HEK293 (cell line): ENCODE measurements at regions not wholly inside any gene's neighbourhood (a gene's known extent, or its start where the extent isn't known, plus 50 kb on each side); places are given as distances from the start of the nearest gene placed in this dataset.

ENCODE experiments used
- SP7 ChIP-seq: fragments of 450-650 bp; formaldehyde crosslinking; IDR thresholded peaks from 2 replicates; pipeline ENCODE4 v1.5.1; 2016; ENCODE audit warnings: missing biosample characterization, missing genetic modification characterization
- YY2 ChIP-seq: fragments of 450-650 bp; formaldehyde crosslinking; IDR thresholded peaks from 2 replicates; pipeline ENCODE4 v1.5.1; 2016; ENCODE audit warnings: missing biosample characterization, missing genetic modification characterization
- ZNF112 ChIP-seq: fragments of 450-650 bp; formaldehyde crosslinking; IDR thresholded peaks from 2 replicates; pipeline ENCODE4 v1.5.0; 2017; ENCODE audit warnings: missing biosample characterization, missing genetic modification characterization
- ZNF16 ChIP-seq: fragments of 450-650 bp; formaldehyde crosslinking; IDR thresholded peaks from 2 replicates; pipeline ENCODE4 v1.5.1; 2016; ENCODE audit warnings: low read depth, missing biosample characterization, missing genetic modification characterization
- ZNF174 ChIP-seq: fragments of 450-650 bp; formaldehyde crosslinking; IDR thresholded peaks from 2 replicates; pipeline ENCODE4 v1.5.0; 2017; ENCODE audit warnings: missing biosample characterization, mild to moderate bottlenecking, missing genetic modification characterization
- ZNF596 ChIP-seq: fragments of 450-650 bp; IDR thresholded peaks from 2 replicates; pipeline ENCODE4 v1.5.0; 2018; ENCODE audit warnings: missing biosample characterization, mild to moderate bottlenecking, missing genetic modification characterization, moderate library complexity
- ZNF660 ChIP-seq: fragments of 450-650 bp; IDR thresholded peaks from 2 replicates; pipeline ENCODE4 v1.5.1; 2018; ENCODE audit warnings: missing biosample characterization, mild to moderate bottlenecking, missing genetic modification characterization
- ZNF792 ChIP-seq: fragments of 450-650 bp; formaldehyde crosslinking; IDR thresholded peaks from 2 replicates; pipeline ENCODE4 v1.5.1; 2016; ENCODE audit warnings: missing biosample characterization, missing genetic modification characterization
- TF ChIP-seq, protein P1 (sequence below): fragments of 450-650 bp; formaldehyde crosslinking; IDR thresholded peaks from 2 replicates; pipeline ENCODE4 v1.5.1; 2016; ENCODE audit warnings: missing biosample characterization, missing genetic modification characterization
- TF ChIP-seq, protein P2 (sequence below): fragments of 450-650 bp; formaldehyde crosslinking; IDR thresholded peaks from 2 replicates; pipeline ENCODE4 v1.5.1; 2016; ENCODE audit warnings: missing biosample characterization, missing genetic modification characterization

DNA sequence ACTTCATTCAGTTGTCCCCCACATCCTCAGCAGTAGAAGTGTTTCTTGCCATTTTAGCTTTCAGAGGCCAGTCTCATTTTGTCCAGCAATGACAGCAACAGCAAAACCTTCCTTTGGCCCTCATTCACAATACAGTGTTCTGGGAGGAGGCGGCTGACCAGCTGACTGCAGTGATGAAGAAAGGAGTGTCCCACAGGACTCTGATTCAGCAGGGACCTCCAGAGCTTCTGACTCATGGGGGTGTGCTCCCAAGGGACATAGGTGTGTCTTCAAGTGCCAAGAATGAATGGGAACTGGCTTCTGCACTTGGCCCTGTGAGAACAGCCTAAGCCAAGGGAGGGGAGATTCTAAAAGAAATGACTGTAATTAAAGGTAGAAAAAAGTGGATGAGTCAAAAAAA is 147.0 kb upstream of the PELI1 start:
- TF ChIP-seq ZNF16 (tag by site-specific recombination) (no peak), ZNF112 (tag by site-specific recombination) (no peak), SP7 (no peak), ZNF792 (tag by site-specific recombination) (no peak), YY2 (tag by site-specific recombination) (no peak), ZNF660 (tag by site-specific recombination) (no peak), ZNF174 (tag by site-specific recombination) (no peak), ZNF596 (tag by site-specific recombination) (no peak)
- TF ChIP-seq, protein P1, sequence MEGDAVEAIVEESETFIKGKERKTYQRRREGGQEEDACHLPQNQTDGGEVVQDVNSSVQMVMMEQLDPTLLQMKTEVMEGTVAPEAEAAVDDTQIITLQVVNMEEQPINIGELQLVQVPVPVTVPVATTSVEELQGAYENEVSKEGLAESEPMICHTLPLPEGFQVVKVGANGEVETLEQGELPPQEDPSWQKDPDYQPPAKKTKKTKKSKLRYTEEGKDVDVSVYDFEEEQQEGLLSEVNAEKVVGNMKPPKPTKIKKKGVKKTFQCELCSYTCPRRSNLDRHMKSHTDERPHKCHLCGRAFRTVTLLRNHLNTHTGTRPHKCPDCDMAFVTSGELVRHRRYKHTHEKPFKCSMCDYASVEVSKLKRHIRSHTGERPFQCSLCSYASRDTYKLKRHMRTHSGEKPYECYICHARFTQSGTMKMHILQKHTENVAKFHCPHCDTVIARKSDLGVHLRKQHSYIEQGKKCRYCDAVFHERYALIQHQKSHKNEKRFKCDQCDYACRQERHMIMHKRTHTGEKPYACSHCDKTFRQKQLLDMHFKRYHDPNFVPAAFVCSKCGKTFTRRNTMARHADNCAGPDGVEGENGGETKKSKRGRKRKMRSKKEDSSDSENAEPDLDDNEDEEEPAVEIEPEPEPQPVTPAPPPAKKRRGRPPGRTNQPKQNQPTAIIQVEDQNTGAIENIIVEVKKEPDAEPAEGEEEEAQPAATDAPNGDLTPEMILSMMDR (tag by site-specific recombination) = no peak
- TF ChIP-seq, protein P2, sequence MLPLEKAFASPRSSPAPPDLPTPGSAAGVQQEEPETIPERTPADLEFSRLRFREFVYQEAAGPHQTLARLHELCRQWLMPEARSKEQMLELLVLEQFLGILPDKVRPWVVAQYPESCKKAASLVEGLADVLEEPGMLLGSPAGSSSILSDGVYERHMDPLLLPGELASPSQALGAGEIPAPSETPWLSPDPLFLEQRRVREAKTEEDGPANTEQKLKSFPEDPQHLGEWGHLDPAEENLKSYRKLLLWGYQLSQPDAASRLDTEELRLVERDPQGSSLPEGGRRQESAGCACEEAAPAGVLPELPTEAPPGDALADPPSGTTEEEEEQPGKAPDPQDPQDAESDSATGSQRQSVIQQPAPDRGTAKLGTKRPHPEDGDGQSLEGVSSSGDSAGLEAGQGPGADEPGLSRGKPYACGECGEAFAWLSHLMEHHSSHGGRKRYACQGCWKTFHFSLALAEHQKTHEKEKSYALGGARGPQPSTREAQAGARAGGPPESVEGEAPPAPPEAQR (tag by site-specific recombination) = no peak
